HG02610 (cell line): ENCODE measurements at regions not wholly inside any gene's neighbourhood (a gene's known extent, or its start where the extent isn't known, plus 50 kb on each side); places are given as distances from the start of the nearest gene placed in this dataset.

Source experiments
- ATAC-seq: cut with Tn5 transposase; IDR thresholded peaks from one replicate; pipeline ENCODE4 v1.9.1; 2021; ENCODE audit warnings: mild to moderate bottlenecking, moderate library complexity; ENCODE audit not compliant: unreplicated experiment

- peak; percentile 94 for ATAC-seq
Observed at GRCh38 chr18:11324956-11325882, 175.8 kb upstream of the PIEZO2 start.

DNA sequence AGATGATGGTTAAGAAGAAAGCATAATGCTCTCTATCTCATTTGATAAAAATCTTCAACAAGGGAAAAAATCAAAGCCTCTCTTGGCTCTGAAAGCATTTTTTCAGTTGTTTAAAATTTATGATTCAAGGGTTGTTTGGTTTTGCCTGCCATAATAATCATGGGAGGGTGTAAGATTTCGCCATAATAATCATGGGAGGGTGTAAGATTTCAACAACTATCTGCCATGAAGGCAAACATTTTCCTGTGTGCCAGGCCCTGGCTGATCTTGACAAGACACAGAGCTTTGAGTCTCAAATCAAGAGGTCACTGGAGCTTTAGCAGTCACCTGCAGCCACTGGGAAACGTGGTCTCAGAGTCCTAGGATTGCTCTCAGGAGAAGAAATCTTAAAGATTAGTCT lies 175.1 kb upstream of the PIEZO2 start:
- no peak for ATAC-seq

DNA sequence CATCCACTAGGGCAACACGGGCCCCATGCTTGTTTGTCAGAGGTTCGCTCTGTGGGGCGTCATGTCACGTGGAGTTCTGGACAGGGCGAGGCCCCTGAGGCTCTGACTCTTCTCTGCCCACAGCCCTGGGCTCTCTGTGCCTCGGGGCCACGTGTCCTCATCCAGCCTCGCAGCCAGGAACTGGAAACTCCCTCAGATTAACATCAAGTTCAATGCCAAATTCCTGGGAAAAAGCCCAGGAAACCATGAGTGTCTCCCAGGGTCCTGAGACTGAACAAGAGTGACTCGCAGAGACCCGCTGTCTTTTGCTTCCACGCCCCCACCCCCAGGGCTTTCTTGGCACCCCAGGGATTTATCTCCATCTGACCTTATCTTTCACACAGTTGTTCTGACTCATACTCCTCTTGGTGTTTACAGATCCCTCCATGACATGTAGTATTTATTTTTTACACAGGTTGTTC lies 174.0 kb upstream of the PIEZO2 start:
- ATAC-seq: no peak

- ATAC-seq: no peak
Observed at GRCh38 chr18:11322716-11323115, 173.3 kb upstream of the PIEZO2 start.

GRCh38 chr18:11322006-11322405 lies 172.6 kb upstream of the PIEZO2 start:
- no peak for ATAC-seq

DNA sequence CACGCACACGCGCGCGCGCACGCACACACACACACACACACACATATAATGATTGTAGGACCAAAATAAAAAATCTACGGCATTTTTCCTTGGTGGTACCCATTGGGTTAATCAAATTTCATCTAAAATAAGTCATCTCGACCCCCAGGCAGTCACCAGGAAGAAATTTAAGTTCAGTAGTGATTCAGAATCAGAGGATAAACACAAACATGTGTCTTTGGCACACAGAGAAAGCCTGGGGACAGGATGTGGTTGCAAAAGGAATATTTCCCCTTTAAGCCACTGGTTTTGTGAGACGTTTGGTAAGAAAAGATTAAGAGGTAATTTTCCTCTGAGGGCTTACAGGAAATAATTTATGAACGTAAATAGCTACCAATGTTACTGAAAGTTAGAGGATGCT lies 171.6 kb upstream of the PIEZO2 start:
- no peak for ATAC-seq

- ATAC-seq: no peak
Observed at GRCh38 chr18:11316546-11316945, 167.2 kb upstream of the PIEZO2 start.

- ATAC-seq: peak; percentile 44
Observed at GRCh38 chr18:11310476-11311086, 161.2 kb upstream of the PIEZO2 start.

GRCh38 chr18:11309172-11309571 lies 159.8 kb upstream of the PIEZO2 start:
- no peak for ATAC-seq

DNA sequence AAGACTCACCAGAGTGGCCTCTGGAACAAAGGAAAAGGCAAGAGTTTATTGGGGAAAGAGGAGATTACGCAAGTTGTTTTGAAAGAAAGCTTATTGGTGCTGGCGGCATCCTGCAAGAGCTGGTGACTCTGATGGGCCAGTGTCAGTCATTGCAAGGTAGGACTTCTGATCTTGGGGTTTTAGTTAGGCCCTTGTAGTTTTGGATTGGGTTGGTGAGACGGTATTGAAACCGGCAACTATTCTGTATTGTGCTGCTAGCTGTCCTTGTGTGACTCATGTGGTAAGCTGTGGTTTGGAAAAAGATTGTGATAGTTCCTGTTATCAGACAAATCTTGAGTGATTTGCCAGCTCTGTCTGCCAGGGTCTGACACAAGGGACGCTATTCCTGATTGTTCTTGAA lies 159.1 kb upstream of the PIEZO2 start:
- no peak for ATAC-seq

GRCh38 chr18:11307716-11308115 lies 158.3 kb upstream of the PIEZO2 start:
- no peak for ATAC-seq

GRCh38 chr18:11305507-11305906 lies 156.1 kb upstream of the PIEZO2 start:
- no peak for ATAC-seq

DNA sequence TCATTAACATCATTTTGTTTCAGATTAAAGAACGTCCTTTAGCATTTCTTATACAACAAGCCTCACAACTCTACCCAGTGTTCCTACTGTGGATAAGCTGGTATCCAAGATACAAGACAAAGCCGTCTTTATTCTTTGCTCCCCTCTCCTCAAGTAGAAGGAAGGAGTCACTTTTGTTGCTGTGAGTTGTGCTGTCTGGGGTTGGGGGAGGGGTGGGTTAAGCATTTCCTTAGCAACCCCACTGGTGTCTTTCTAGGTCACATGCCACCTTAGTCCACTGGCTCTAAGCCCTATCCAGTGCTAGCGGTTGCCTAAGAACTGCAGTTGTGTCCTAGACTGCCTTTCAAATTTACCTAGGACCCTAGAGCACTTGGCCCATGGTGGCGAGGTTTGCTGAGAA lies 155.6 kb upstream of the PIEZO2 start:
- no peak for ATAC-seq

DNA sequence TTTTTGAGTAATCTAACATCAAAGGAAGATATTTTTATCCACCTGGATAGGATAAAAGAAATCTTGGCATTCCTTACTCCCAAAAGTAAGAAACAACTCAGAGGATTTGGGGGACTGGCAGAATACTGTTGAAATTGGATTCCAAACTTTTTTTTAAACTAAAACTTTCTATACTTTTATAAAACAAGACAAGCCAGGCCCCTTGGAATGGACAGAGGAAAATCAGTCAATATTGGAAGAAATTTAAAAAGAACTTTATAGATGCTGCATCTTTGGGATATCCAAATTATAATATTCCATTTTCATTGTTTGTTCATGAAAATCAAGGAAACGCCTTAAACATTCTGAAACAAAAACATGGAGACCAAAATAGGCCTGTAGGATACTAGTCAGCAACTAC lies 147.6 kb upstream of the PIEZO2 start:
- ATAC-seq: no peak

- ATAC-seq: peak; percentile 63
Observed at GRCh38 chr18:11293794-11294193, 144.4 kb upstream of the PIEZO2 start.

GRCh38 chr18:11290786-11291185 lies 141.4 kb upstream of the PIEZO2 start:
- ATAC-seq: no peak

- ATAC-seq: no peak
Observed at GRCh38 chr18:11289248-11289647, 139.9 kb upstream of the PIEZO2 start.

DNA sequence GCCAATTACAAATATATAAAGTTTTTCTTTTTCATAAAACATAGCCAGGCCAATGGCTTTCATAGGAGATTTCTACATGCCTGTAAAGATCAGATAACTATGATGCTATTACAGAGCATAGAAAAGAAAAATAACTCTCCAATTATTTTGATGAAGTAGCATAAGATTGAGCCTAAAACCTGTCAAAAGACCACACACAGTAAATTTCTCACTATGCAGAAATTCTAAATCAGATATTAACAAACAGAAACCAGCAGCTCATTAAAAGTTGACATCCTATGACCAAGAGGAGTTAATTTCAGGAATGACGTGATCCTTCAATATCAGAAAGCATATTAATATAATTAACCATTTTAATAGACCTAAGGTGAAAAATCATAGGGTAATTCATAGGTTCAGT lies 139.0 kb upstream of the PIEZO2 start:
- no peak for ATAC-seq

GRCh38 chr18:11286431-11286830 lies 137.1 kb upstream of the PIEZO2 start:
- no peak for ATAC-seq

- ATAC-seq: no peak
Observed at GRCh38 chr18:11284811-11285210, 135.4 kb upstream of the PIEZO2 start.

- ATAC-seq: no peak
Observed at GRCh38 chr18:11284349-11284748, 135.0 kb upstream of the PIEZO2 start.

DNA sequence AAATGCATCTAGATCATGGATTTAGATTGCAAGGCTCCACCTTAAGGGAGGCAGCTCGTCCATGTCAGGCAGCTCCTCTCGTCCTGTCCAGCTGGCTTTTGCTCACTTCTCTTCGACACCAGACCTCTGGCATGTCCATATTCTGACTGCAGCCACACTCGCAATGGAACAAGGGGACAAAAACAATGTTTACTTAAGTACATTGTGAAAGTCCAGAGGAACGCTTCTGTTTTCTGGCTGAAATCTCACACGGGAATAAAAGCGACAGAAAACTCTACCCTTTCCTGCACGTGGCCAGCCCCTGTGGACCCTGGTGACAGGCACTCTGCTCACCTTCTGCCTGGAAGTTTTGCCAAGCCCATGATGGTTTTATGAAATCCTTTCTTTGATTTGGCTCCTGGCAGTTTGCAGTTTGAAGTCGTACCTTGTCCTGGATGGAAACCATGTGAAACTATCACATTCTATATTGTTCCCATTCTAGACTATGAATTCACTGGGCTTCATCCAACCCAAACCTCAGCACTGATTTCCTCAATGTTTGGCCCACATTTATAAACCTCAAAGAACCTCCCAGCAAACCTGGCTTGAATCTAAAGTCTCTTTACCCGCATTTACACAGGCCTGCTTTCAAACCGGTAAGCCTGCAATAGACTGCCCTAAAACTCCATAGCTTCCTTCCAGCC lies 134.3 kb upstream of the PIEZO2 start:
- no peak for ATAC-seq
